Right lobe of liver (tissue), 4 donors: ENCODE measurements at regions not wholly inside any gene's neighbourhood (a gene's known extent, or its start where the extent isn't known, plus 50 kb on each side); places are given as distances from the start of the nearest gene placed in this dataset.

Source experiments
- CTCF ChIP-seq, 4 donors: fragments of 200-600 bp in 3 of 4; fragments of 450-650 bp in 1 of 4; IDR thresholded peaks; one replicate each; pipeline versions ENCODE4 v1.5.1 to v1.8.0; 2016 to 2022; ENCODE audit warnings: antibody characterized with exemption in 4 of 4, mild to moderate bottlenecking in 2 of 4
- POLR2A ChIP-seq: fragments of 450-650 bp; IDR thresholded peaks from one replicate; pipeline ENCODE4 v1.6.1; 2017; ENCODE audit warnings: antibody characterized with exemption, mild to moderate bottlenecking
- donor health status: DM: no; HTN: no; CAD: no.
- donor health status: DM: no; HTN: no; CAD: no.
- donor health status: DM: no; HTN: yes; CAD: no.

DNA sequence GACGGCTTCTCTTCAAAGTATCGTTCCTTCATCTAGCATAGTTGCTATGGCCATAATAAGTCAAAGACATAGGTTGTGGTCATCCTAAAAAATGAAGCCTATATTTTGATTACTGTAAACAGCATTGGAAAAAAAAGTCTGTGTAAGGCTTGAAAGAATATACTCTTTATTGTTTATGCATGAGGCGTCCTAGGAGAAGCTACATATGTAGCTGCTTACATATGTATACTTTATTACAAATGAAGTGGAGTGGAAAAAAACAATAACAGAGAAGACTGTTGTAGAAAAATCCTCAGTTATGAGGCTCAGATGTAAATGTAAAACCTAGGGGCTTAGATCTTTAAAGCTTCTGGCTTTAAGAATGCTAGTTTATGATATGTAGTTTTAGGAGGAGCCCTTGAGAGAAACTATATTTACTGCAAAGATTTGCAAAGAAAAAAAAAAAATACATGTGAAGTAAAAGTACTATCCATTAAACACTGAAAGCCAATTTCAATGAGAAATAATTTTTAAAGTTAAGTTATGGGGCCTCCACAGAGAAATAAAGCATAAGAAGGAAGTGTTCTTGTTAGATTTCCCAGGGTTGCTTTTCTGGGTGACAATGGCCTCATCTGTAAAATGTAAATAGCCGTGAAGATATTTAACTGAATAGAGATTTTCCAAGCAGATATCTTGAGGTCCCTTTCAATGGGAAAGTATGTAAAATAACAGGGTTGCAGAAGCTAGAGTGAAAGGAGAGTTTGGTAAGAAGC is 598.2 kb downstream of the TRIML1 start:
- no peak for TF ChIP-seq CTCF (IDR thresholded peaks at IDR 0.05)
- TF ChIP-seq POLR2A = no peak
